Duodenal mucosa (tissue), 2 donors: ENCODE measurements at regions not wholly inside any gene's neighbourhood (a gene's known extent, or its start where the extent isn't known, plus 50 kb on each side); places are given as distances from the start of the nearest gene placed in this dataset.
"Not testable (repeated sequence)": the region's sequence is repeated elsewhere in the genome, so short reads cannot be mapped to it uniquely, and the experiment has no call there.

Experiments used
- H3K27ac ChIP-seq: one replicate; pipeline ENCODE4 v1.7.0; 2013; ENCODE audit warnings: low read depth, low read length
- H3K27me3 ChIP-seq, 2 donors: one replicate each; pipeline ENCODE4 v1.7.0; 2013; ENCODE audit warnings: low read length in 2 of 2, control low read depth in 1 of 2; ENCODE audit not compliant: insufficient read depth in 2 of 2, control insufficient read depth in 1 of 2
- H3K36me3 ChIP-seq, 2 donors: one replicate each; pipeline ENCODE4 v1.7.0; 2013; ENCODE audit warnings: low read length in 2 of 2, control low read depth in 1 of 2; ENCODE audit not compliant: insufficient read depth in 2 of 2, control insufficient read depth in 1 of 2
- H3K4me1 ChIP-seq, 2 donors: one replicate each; pipeline ENCODE4 v1.7.0; 2013; ENCODE audit warnings: low read length in 2 of 2, control low read depth in 1 of 2; ENCODE audit not compliant: insufficient read depth in 2 of 2, control insufficient read depth in 1 of 2
- H3K4me3 ChIP-seq, 2 donors: one replicate each; pipeline ENCODE4 v1.7.0; 2013; ENCODE audit warnings: low read length in 2 of 2, low read depth in 1 of 2
- H3K9ac ChIP-seq, 2 donors: one replicate each; pipeline ENCODE4 v1.7.0; 2013; ENCODE audit warnings: low read length in 2 of 2, low read depth in 1 of 2
- H3K9me3 ChIP-seq, 2 donors: one replicate each; pipeline ENCODE4 v1.7.0; 2013; ENCODE audit warnings: low read length in 2 of 2, control low read depth in 1 of 2; ENCODE audit not compliant: control insufficient read depth in 1 of 2

DNA sequence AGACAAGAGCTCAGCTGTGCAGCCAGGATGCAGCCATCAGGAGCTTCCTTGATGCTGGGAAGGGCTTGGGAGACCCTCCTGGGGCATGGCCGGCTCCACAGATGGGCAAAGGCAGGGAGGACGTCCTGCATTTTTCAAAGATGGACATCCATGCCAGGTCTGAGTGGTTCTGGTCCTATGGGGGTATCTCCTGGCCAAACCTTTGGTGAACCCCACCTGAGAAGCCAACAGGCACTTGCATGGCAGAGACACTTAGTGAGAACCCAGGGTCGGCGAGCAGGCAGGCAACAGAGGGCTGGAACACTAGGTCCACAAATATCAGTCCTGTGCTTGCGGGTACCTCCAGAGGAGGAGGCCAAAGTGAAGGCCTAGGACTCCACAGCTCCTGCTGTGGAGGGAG is 70.0 kb downstream of the KCTD15 start:
- H3K9me3 ChIP-seq = no peaks in the 10 kb centered on the region

GRCh38 chr19:33868076-33868735 is 71.5 kb downstream of the KCTD15 start:
- H3K9ac ChIP-seq = no peak overlapping the region
- H3K27me3 ChIP-seq = no peaks in the 10 kb centered on the region
- H3K27ac ChIP-seq = no peak overlapping the region

More for the DNA sequence above, 70.0 kb downstream of the KCTD15 start:
- no peaks in the 10 kb centered on the region for H3K27me3 ChIP-seq
- no peak overlapping the region for H3K4me3 ChIP-seq
- peaks cover 0 to 10% of the 10 kb centered on the region in 2 donors for H3K4me1 ChIP-seq
- H3K36me3 ChIP-seq = no peaks in the 10 kb centered on the region
- H3K27ac ChIP-seq = no peak overlapping the region
- no peak overlapping the region for H3K9ac ChIP-seq

DNA sequence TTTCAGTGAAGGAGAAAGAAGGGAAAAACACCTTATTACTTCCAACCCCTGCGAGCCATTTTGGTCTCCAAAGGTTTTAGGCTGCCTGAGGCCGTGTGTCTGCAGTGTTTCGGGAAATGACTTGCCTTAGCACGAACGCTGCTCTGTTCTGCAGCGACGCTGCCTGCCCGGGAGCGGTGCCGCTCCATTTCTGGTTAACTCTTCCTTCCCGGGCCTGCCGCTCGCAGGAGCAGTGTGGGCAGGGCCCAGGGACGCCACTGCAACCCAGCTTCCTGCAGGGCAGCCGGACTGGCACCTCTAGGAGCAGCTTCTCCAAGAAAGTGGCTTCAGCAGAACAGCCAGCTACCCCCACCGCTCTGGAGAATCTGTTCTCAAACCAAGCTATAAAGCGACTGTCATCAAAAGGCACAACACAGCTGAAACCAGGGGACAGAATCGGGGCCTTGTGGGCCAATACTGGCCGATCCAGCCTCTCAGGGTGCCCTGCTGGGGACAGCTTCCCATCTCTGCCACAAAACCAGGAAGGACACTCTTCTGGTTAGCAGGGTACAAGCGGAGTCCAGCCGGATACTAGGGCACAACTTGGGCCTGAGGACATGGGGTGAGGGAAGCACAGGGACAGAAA is 72.2 kb downstream of the KCTD15 start:
- Histone ChIP-seq H3K9me3 (no peaks in the 10 kb centered on the region), H3K27ac (no peak overlapping the region), H3K9ac (no peak overlapping the region), H3K4me1 (peaks cover 0 to 10% of the 10 kb centered on the region in 2 donors), H3K27me3 (no peaks in the 10 kb centered on the region), H3K4me3 (peak overlapping the region in 1 of 2 donors; percentile 21), H3K36me3 (no peaks in the 10 kb centered on the region)

More at GRCh38 chr19:33868076-33868735, 71.5 kb downstream of the KCTD15 start:
- no peaks in the 10 kb centered on the region for H3K36me3 ChIP-seq
- H3K4me1 ChIP-seq = peaks cover 0 to 10% of the 10 kb centered on the region in 2 donors
- H3K4me3 ChIP-seq = peak overlapping the region in 1 of 2 donors; percentile 21
- no peaks in the 10 kb centered on the region for H3K9me3 ChIP-seq

DNA sequence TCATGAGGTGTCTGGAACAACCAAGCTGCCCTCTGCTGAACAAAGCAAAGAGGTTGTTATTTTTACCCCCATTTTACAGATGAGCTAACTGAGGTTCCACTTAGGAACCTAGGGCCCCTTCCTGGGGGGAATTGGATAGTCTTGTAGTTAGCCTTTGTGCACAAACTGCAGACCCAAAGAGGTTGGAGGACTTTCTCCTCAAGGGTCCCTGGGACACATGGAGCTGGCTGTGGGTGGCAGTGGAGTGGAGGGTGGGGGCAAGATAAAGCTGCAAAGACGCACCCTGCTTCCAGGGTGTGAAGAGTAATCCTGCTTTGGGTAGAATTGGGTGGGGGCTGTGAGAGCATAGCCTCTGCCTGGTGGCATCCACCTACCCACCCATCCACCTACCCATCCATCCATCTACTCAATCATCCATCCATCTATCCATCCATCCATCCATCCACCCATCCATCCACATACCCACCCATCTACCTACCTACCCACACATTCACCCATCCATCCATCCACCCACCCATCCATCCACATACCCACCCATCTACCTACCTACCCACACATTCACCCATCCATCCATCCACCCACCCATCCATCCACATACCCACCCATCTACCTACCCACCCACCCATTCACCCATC is 73.7 kb downstream of the KCTD15 start:
- not testable (repeated sequence) for H3K27me3 ChIP-seq, H3K4me1 ChIP-seq, H3K4me3 ChIP-seq, H3K9ac ChIP-seq, H3K36me3 ChIP-seq, H3K27ac ChIP-seq, H3K9me3 ChIP-seq

GRCh38 chr19:33871605-33872004 is 74.9 kb downstream of the KCTD15 start:
- H3K27me3 ChIP-seq = no peaks in the 10 kb centered on the region
- H3K9ac ChIP-seq = no peak overlapping the region
- H3K27ac ChIP-seq = no peak overlapping the region
- peaks cover 0 to 10% of the 10 kb centered on the region in 2 donors for H3K4me1 ChIP-seq
- H3K36me3 ChIP-seq = no peaks in the 10 kb centered on the region
- no peaks in the 10 kb centered on the region for H3K9me3 ChIP-seq
- no peak overlapping the region for H3K4me3 ChIP-seq

DNA sequence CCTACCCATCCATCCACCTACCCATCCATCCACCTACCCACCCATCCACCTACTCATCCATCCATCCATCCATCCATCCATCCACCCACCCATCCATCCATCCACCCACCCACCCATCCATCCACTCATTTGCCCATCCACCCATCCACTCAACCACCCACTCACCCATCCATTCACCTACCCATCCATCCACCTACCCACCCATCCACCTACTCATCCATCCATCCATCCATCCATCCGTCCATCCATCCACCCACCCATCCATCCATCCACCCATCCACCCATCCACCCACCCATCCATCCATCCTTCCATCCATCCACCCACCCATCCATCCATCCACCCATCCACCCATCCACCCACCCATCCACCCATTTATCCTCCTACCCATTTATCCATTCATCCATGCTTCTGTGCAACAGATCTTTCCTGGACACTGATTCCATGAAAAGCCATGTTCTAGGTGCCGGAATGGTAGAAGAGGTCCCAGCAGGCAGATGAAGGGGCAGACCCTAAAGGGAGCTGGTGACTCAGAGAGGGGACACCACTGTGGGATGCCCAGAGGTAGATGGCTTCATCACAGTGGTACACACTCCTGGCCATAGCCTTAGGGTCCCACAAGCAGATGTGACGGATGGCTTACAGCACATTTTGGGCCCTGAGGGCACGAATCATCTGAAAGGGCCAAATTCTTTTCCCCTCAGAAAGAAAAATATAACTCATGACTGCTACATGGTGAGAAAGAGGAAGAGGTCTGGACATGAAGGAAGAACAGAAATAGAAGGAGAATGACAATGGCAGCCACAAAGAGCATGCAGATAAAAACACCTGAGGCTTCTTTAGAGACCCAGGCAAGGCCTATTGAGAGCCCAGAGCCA is 76.0 kb downstream of the KCTD15 start:
- no peaks in the 10 kb centered on the region for H3K36me3 ChIP-seq
- H3K27ac ChIP-seq = no peak overlapping the region
- H3K9ac ChIP-seq = no peak overlapping the region
- no peaks in the 10 kb centered on the region for H3K9me3 ChIP-seq
- H3K27me3 ChIP-seq = no peaks in the 10 kb centered on the region
- no peak overlapping the region for H3K4me3 ChIP-seq
- H3K4me1 ChIP-seq = peaks cover 0 to 10% of the 10 kb centered on the region in 2 donors

- no peaks in the 10 kb centered on the region for H3K9me3 ChIP-seq
- no peaks in the 10 kb centered on the region for H3K36me3 ChIP-seq
- no peaks in the 10 kb centered on the region for H3K27me3 ChIP-seq
- H3K27ac ChIP-seq = no peak overlapping the region
- no peak overlapping the region for H3K9ac ChIP-seq
- no peak overlapping the region for H3K4me3 ChIP-seq
- H3K4me1 ChIP-seq = no peaks in the 10 kb centered on the region
These were observed 78.4 kb downstream of the KCTD15 start for GRCh38 chr19:33875071-33875470.

GRCh38 chr19:33876192-33876591 is 79.5 kb downstream of the KCTD15 start:
- no peak overlapping the region for H3K27ac ChIP-seq
- H3K9me3 ChIP-seq = no peaks in the 10 kb centered on the region
- H3K36me3 ChIP-seq = no peaks in the 10 kb centered on the region
- no peaks in the 10 kb centered on the region for H3K27me3 ChIP-seq
- no peak overlapping the region for H3K4me3 ChIP-seq
- no peaks in the 10 kb centered on the region for H3K4me1 ChIP-seq
- H3K9ac ChIP-seq = no peak overlapping the region

GRCh38 chr19:33878030-33878544 is 81.4 kb downstream of the KCTD15 start:
- Histone ChIP-seq H3K9ac (no peak overlapping the region), H3K4me3 (no peak overlapping the region), H3K36me3 (no peaks in the 10 kb centered on the region), H3K27ac (no peak overlapping the region), H3K27me3 (no peaks in the 10 kb centered on the region), H3K4me1 (no peaks in the 10 kb centered on the region), H3K9me3 (no peaks in the 10 kb centered on the region)
